ENCODE measurements at regions not wholly inside any gene's neighbourhood (a gene's known extent, or its start where the extent isn't known, plus 50 kb on each side); places are given as distances from the start of the nearest gene placed in this dataset.
A peak's percentile ranks its signal among the peaks of the same experiment; 100 is the strongest.

DNA sequence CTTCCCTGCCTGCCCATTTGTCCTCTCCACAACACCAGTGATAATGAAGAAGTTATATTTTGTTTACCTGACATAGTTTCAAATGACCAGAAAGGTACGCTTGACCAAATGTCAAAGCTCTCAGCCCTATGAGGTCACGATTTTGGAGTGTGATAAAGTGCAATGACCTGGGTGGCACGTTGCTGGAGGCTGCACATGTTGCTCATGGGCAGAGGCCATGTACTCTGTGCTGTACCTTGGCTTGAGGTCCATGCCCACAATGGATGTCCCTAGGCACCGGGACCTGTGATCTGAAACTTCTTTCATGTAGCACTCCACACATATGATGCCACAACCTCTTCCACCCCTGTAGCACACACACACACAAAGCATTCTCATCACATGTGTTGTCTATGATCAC is 164.0 kb upstream of the HEY2 start (continued):
- TF ChIP-seq PCBP2 (IDR thresholded peaks at IDR 0.05; ENCODE audit: low read depth, low read length, poor library complexity, severe bottlenecking): no peak

DNA sequence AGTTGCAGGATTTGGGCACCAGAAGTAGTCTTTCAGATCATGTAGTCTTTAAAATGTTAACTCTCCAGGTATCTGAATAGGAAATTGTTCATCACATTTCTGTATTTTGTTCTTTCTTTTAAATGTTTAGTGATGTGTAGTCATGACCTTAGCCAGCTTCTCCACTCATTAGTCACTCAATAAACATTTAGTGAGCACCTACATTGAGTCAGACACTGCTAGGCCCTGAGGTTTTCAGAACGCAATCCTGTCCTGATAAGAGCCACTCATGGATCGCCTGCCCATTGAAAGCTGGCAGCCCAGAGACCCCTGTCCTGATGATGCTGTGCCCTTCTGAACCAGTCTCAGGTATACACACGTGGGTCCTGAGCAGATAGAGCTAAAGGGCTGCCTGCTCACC is 163.4 kb upstream of the HEY2 start:
- no peak for ATAC-seq
- H3K4me1 ChIP-seq (replicated peaks in 1 of 2; ENCODE audit: control insufficient read depth in 2 of 2, insufficient read depth in 2 of 2, low read length in 2 of 2): peaks cover 0 to 12% of the 10 kb centered on the region in 2 experiments; a peak in 2 of 5 replicates
- H2AFZ ChIP-seq (ENCODE audit: low read depth, low read length): no peak overlapping the region
- no peak overlapping the region for H3K27ac ChIP-seq (ENCODE audit: extremely low read depth, low read depth, low read length)
- no peaks in the 10 kb centered on the region; a peak in 1 of 5 replicates for H3K27me3 ChIP-seq (ENCODE audit: control insufficient read depth in 2 of 2, insufficient read depth in 2 of 2, low read length in 2 of 2)
- intact Hi-C loops (cut with micrococcal nuclease) (no loop called here), in situ Hi-C loops (cut with MboI) (no loop called here)
- no peak for TF ChIP-seq ZNF561 (CRISPR knock-in tag; conservative IDR thresholded peaks at IDR 0.05)
- TF ChIP-seq, protein P1, sequence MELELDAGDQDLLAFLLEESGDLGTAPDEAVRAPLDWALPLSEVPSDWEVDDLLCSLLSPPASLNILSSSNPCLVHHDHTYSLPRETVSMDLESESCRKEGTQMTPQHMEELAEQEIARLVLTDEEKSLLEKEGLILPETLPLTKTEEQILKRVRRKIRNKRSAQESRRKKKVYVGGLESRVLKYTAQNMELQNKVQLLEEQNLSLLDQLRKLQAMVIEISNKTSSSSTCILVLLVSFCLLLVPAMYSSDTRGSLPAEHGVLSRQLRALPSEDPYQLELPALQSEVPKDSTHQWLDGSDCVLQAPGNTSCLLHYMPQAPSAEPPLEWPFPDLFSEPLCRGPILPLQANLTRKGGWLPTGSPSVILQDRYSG (tag; conservative IDR thresholded peaks at IDR 0.05; ENCODE audit: low read depth): no peak
- TF ChIP-seq FOXK1 (CRISPR knock-in tag; IDR thresholded peaks at IDR 0.05; ENCODE audit: borderline replicate concordance): no peak
- no peak for TF ChIP-seq POLR2A (conservative IDR thresholded peaks at IDR 0.05)
- no peak for TF ChIP-seq ZNF445 (CRISPR knock-in tag; IDR thresholded peaks at IDR 0.05; ENCODE audit: low read depth)
- no peak for TF ChIP-seq RFX5 (IDR thresholded peaks at IDR 0.05; ENCODE audit: low read depth, low read length)
- TF ChIP-seq OTX1 (CRISPR knock-in tag; IDR thresholded peaks at IDR 0.05): no peak
- TF ChIP-seq TOE1 (IDR thresholded peaks at IDR 0.05; ENCODE audit: borderline replicate concordance): no peak
- no peak for TF ChIP-seq TOE1 (CRISPR knock-in tag; IDR thresholded peaks at IDR 0.05; ENCODE audit: borderline replicate concordance, low read depth)
- no peak for TF ChIP-seq ZNF133 (CRISPR knock-in tag; IDR thresholded peaks at IDR 0.05)
- no peak for TF ChIP-seq MEF2D (tag; conservative IDR thresholded peaks at IDR 0.05; ENCODE audit: low read depth)
- no TSS peak for BruUV-seq (replicated peaks)
- no peak overlapping the region for H3K4me2 ChIP-seq (ENCODE audit: insufficient read depth, low read length)
- H3K9me1 ChIP-seq (ENCODE audit: control insufficient read depth, insufficient read depth, low read length): no peaks in the 10 kb centered on the region
- no peaks in the 10 kb centered on the region for H3K9me3 ChIP-seq (replicated peaks; ENCODE audit: control insufficient read depth, insufficient read depth, low read depth, low read length)
- FAIRE-seq: peak; percentile 19
- H3K4me3 ChIP-seq: no peak overlapping the region
- no peaks in the 10 kb centered on the region for H3K36me3 ChIP-seq (ENCODE audit: control insufficient read depth, insufficient read depth, low read length)
- CTCF ChIA-PET (ENCODE audit: low intra/inter-chr PET ratio): interaction anchor here (0.6 kb wide), 1 partner anchor 204 kb away, joined by 3 read pairs; no protein-coding TSS in a partner anchor
- DNase-seq (ENCODE audit: extremely low read depth in 1 of 4, low spot score in 3 of 4): no peak
- 0 out of 2 replicates have a peak, but pooled peaks cover 4% of the 10 kb centered on the region for H4K20me1 ChIP-seq (replicated peaks; ENCODE audit: control insufficient read depth, insufficient read depth, low read length)
- WGBS (ENCODE audit: insufficient coverage, low coverage, missing lambda C conversion rate): 7% methylated on average over 3 of the region's 3 CpGs
- H3K9ac ChIP-seq (ENCODE audit: insufficient read depth in 1 of 2, low read depth in 2 of 2, low read length in 2 of 2): no peak overlapping the region
- no peaks in the 10 kb centered on the region for H3K79me2 ChIP-seq (ENCODE audit: control insufficient read depth, insufficient read depth, low read length)
- POLR2A ChIA-PET: interaction anchor here (0.7 to 0.9 kb wide), 2 partner anchors 12 to 229 kb away, joined by 3 to 4 read pairs; no protein-coding TSS in a partner anchor
